H9 (cell line): ENCODE measurements at regions not wholly inside any gene's neighbourhood (a gene's known extent, or its start where the extent isn't known, plus 50 kb on each side); places are given as distances from the start of the nearest gene placed in this dataset.

Experiments used
- DNase-seq: peaks from one replicate; pipeline ENCODE4 v3.0.0-alpha.2; 2017
- H2AFZ ChIP-seq: one replicate; pipeline ENCODE4 v1.6.1; 2013; ENCODE audit warnings: mild to moderate bottlenecking, low read length, control low read depth, moderate library complexity
- H2AK5ac ChIP-seq: 2 replicates; pipeline ENCODE4 v1.6.1; 2013; ENCODE audit warnings: low read length, control low read depth, mixed read lengths; ENCODE audit not compliant: insufficient read length
- H2BK120ac ChIP-seq: one replicate; pipeline ENCODE4 v1.6.1; 2013; ENCODE audit warnings: low read depth, mild to moderate bottlenecking, low read length, control low read depth, inconsistent platforms; ENCODE audit not compliant: poor library complexity, severe bottlenecking
- H2BK12ac ChIP-seq: 2 replicates; pipeline ENCODE4 v1.6.1; 2013; ENCODE audit warnings: low read length, control low read depth, mixed read lengths, low read depth; ENCODE audit not compliant: insufficient read length
- H2BK15ac ChIP-seq: 2 replicates; pipeline ENCODE4 v1.6.1; 2013; ENCODE audit warnings: low read depth, low read length, control low read depth
- H2BK20ac ChIP-seq: one replicate; pipeline ENCODE4 v1.6.1; 2013; ENCODE audit warnings: low read depth, mild to moderate bottlenecking, low read length, control low read depth, inconsistent platforms; ENCODE audit not compliant: poor library complexity, severe bottlenecking
- H2BK5ac ChIP-seq: 2 replicates; pipeline ENCODE4 v1.6.1; 2013; ENCODE audit warnings: low read length, control low read depth, mixed read lengths; ENCODE audit not compliant: insufficient read length
- H3K14ac ChIP-seq: 2 replicates; pipeline ENCODE4 v1.6.1; 2013; ENCODE audit warnings: low read length, control low read depth; ENCODE audit not compliant: insufficient read depth
- H3K18ac ChIP-seq: 2 replicates; pipeline ENCODE4 v1.6.1; 2013; ENCODE audit warnings: low read depth, mild to moderate bottlenecking, mixed read lengths, low read length, control low read depth; ENCODE audit not compliant: insufficient read length
- H3K23ac ChIP-seq: 2 replicates; pipeline ENCODE4 v1.6.1; 2013; ENCODE audit warnings: low read length, control low read depth, mixed read lengths, low read depth; ENCODE audit not compliant: insufficient read length
- H3K23me2 ChIP-seq: 2 replicates; pipeline ENCODE4 v1.6.1; 2013; ENCODE audit warnings: low read depth, mild to moderate bottlenecking, mixed read lengths, low read length, control low read depth; ENCODE audit not compliant: insufficient read length, poor library complexity, severe bottlenecking
- H3K27ac ChIP-seq: 2 replicates; pipeline ENCODE4 v1.5.1; 2013; ENCODE audit warnings: low read length, control low read depth, mixed read lengths, low read depth; ENCODE audit not compliant: insufficient read length
- H3K27me3 ChIP-seq: 2 replicates; pipeline ENCODE4 v1.6.1; 2013; ENCODE audit warnings: low read length, control low read depth, inconsistent platforms; ENCODE audit not compliant: insufficient read depth
- H3K4ac ChIP-seq: 2 replicates; pipeline ENCODE4 v1.6.1; 2013; ENCODE audit warnings: low read depth, mild to moderate bottlenecking, control low read depth, inconsistent platforms, low read length, moderate library complexity
- H3K4me1 ChIP-seq: 2 replicates; pipeline ENCODE4 v1.6.1; 2013; ENCODE audit warnings: low read length, control low read depth, inconsistent platforms; ENCODE audit not compliant: insufficient read depth
- H3K4me2 ChIP-seq: 2 replicates; pipeline ENCODE4 v1.6.1; 2013; ENCODE audit warnings: low read length, control low read depth, mixed read lengths; ENCODE audit not compliant: insufficient read length, insufficient read depth
- H3K56ac ChIP-seq: 2 replicates; pipeline ENCODE4 v1.6.1; 2013; ENCODE audit warnings: low read depth, mild to moderate bottlenecking, mixed read lengths, low read length, control low read depth; ENCODE audit not compliant: insufficient read length
- H3K79me1 ChIP-seq: 2 replicates; pipeline ENCODE4 v1.6.1; 2013; ENCODE audit warnings: low read depth, mild to moderate bottlenecking, moderate library complexity, low read length, control low read depth, inconsistent platforms; ENCODE audit not compliant: insufficient read depth, poor library complexity, severe bottlenecking
- H3K79me2 ChIP-seq: 2 replicates; pipeline ENCODE4 v1.6.1; 2013; ENCODE audit warnings: low read length, control low read depth, inconsistent platforms; ENCODE audit not compliant: insufficient read depth
- H3K9ac ChIP-seq: 2 replicates; pipeline ENCODE4 v1.6.1; 2013; ENCODE audit warnings: low read length, control low read depth, mixed read lengths; ENCODE audit not compliant: insufficient read length; ENCODE audit errors: extremely low read depth
- H3K9me3 ChIP-seq: one replicate; pipeline ENCODE4 v1.6.1; 2013; ENCODE audit warnings: low read depth, low read length, inconsistent platforms; ENCODE audit not compliant: control insufficient read depth
- H3T11ph ChIP-seq: one replicate; pipeline ENCODE4 v1.6.1; 2013; ENCODE audit warnings: mild to moderate bottlenecking, low read length, control low read depth, inconsistent platforms
- H4K20me1 ChIP-seq: one replicate; pipeline ENCODE4 v1.6.1; 2013; ENCODE audit not compliant: control insufficient read depth, insufficient read length, insufficient read depth
- H4K5ac ChIP-seq: 2 replicates; pipeline ENCODE4 v1.6.1; 2013; ENCODE audit warnings: low read depth, mild to moderate bottlenecking, mixed read lengths, low read length, control low read depth; ENCODE audit not compliant: insufficient read length
- H4K8ac ChIP-seq: replicated peaks from 2 replicates; pipeline ENCODE4 v1.6.1; 2013; ENCODE audit warnings: low read length, control low read depth, mixed read lengths, low read depth; ENCODE audit not compliant: insufficient read length
- H4K91ac ChIP-seq: 2 replicates; pipeline ENCODE4 v1.6.1; 2013; ENCODE audit warnings: low read depth, mild to moderate bottlenecking, moderate library complexity, mixed read lengths, low read length, control low read depth; ENCODE audit not compliant: insufficient read length
- H3K27ac Mint-ChIP-seq, 3 experiments: 2 replicates in 2 of 3; 3 replicates in 1 of 3; pipeline ENCODE4 v1.8.0; 2020 to 2021; ENCODE audit warnings: mixed read lengths in 3 of 3, mild to moderate bottlenecking in 1 of 3, moderate library complexity in 1 of 3
- H3K27me3 Mint-ChIP-seq: 2 replicates; pipeline ENCODE4 v1.8.0; 2021; ENCODE audit warnings: low read depth, mild to moderate bottlenecking, moderate library complexity, mixed read lengths
- H3K36me3 Mint-ChIP-seq, 3 experiments: 2 replicates in 2 of 3; 3 replicates in 1 of 3; pipeline ENCODE4 v1.8.0; 2020 to 2021; ENCODE audit warnings: low read depth in 3 of 3, mixed read lengths in 3 of 3; ENCODE audit not compliant: insufficient read depth in 1 of 3
- H3K4me1 Mint-ChIP-seq, 2 experiments: 2 replicates each; pipeline ENCODE4 v1.8.0; 2020; ENCODE audit warnings: mixed read lengths in 2 of 2
- H3K4me3 Mint-ChIP-seq, 2 experiments: 2 replicates in 1 of 2; 3 replicates in 1 of 2; pipeline ENCODE4 v1.8.0; 2020 to 2021; ENCODE audit warnings: mild to moderate bottlenecking in 2 of 2, mixed read lengths in 2 of 2, moderate library complexity in 1 of 2
- H3K9me3 Mint-ChIP-seq, 2 experiments: 2 replicates in 1 of 2; 3 replicates in 1 of 2; pipeline ENCODE4 v1.8.0; 2020; ENCODE audit warnings: mild to moderate bottlenecking in 2 of 2, mixed read lengths in 2 of 2, moderate library complexity in 1 of 2
- WGBS: extraction: QIAGEN DNeasy Blood & Tissue Kit; methylation state at CpG from one replicate; pipeline ENCODE4 v1.1.7; 2013; ENCODE audit warnings: missing lambda C conversion rate, low lambda C conversion rate, mixed read lengths; ENCODE audit not compliant: insufficient read length; ENCODE audit errors: extremely low coverage; 5-methylcytosine and 5-hydroxymethylcytosine counted together
- TF ChIP-seq, protein P1 (sequence below): fragments of 200-600 bp; sonication (generic); conservative IDR thresholded peaks from 3 replicates; pipeline ENCODE4 v1.8.0; 2021; ENCODE audit warnings: antibody characterized with exemption, mild to moderate bottlenecking

DNA sequence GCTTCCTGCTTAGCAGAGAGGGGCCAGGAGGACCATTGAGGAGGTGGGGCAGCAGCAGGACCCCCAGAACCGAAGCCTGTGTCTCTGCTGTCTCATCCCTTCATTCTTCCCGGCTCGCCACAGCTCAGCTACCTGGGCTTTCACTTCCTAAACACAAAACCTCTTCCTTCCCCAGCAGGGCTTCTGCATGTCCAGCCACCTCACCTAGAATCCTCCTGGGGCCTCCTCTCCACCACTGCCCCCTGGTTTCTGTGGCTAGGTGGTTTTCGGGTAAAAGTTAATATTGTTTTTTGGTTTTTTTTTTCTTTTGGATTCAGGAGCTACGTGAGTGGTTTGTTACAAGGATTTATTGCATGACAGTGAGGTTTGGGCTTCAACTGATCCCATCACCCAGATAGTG is 61.8 kb upstream of the PABPC3 start:
- no peak overlapping the region for H3K27ac ChIP-seq
- H2AFZ ChIP-seq: no peak overlapping the region
- H2AK5ac ChIP-seq: no peak overlapping the region
- H3K79me1 ChIP-seq: no peaks in the 10 kb centered on the region
- no peaks in the 10 kb centered on the region for H3K27me3 ChIP-seq
- no peak overlapping the region for H4K5ac ChIP-seq
- H4K91ac ChIP-seq: no peak overlapping the region
- H3K9me3 Mint-ChIP-seq: no peaks in the 10 kb centered on the region
- no CpG with 5 or more reads among the region's 5 CpGs for WGBS
- no peak overlapping the region for H2BK12ac ChIP-seq
- H3K9ac ChIP-seq: no peak overlapping the region
- no peak overlapping the region for H3K4me3 Mint-ChIP-seq
- H3K56ac ChIP-seq: no peak overlapping the region
- no peak overlapping the region for H3K4me2 ChIP-seq
- H3K9me3 ChIP-seq: no peaks in the 10 kb centered on the region
- H3K23me2 ChIP-seq: peaks cover 3% of the 10 kb centered on the region
- no peak overlapping the region for H3K23ac ChIP-seq
- H3K4ac ChIP-seq: no peak overlapping the region
- TF ChIP-seq, protein P1, sequence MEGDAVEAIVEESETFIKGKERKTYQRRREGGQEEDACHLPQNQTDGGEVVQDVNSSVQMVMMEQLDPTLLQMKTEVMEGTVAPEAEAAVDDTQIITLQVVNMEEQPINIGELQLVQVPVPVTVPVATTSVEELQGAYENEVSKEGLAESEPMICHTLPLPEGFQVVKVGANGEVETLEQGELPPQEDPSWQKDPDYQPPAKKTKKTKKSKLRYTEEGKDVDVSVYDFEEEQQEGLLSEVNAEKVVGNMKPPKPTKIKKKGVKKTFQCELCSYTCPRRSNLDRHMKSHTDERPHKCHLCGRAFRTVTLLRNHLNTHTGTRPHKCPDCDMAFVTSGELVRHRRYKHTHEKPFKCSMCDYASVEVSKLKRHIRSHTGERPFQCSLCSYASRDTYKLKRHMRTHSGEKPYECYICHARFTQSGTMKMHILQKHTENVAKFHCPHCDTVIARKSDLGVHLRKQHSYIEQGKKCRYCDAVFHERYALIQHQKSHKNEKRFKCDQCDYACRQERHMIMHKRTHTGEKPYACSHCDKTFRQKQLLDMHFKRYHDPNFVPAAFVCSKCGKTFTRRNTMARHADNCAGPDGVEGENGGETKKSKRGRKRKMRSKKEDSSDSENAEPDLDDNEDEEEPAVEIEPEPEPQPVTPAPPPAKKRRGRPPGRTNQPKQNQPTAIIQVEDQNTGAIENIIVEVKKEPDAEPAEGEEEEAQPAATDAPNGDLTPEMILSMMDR: no peak
- H3T11ph ChIP-seq: no peak overlapping the region
- peaks cover 5 to 7% of the 10 kb centered on the region in 2 experiments for H3K4me1 Mint-ChIP-seq
- H3K27me3 Mint-ChIP-seq: peaks cover 2% of the 10 kb centered on the region; the same call in 1 of the 2 replicates
- H3K18ac ChIP-seq: no peak overlapping the region
- H2BK5ac ChIP-seq: no peak overlapping the region
- H4K20me1 ChIP-seq: no peaks in the 10 kb centered on the region
- no peak for DNase-seq
- no peak overlapping the region for H3K14ac ChIP-seq
- no peak overlapping the region for H2BK20ac ChIP-seq
- H2BK15ac ChIP-seq: no peak overlapping the region
- H4K8ac ChIP-seq: no peak overlapping the region
- H3K4me1 ChIP-seq: no peaks in the 10 kb centered on the region
- no peaks in the 10 kb centered on the region for H3K79me2 ChIP-seq
- H3K27ac Mint-ChIP-seq: no peak overlapping the region
- H2BK120ac ChIP-seq: no peak overlapping the region
- no peaks in the 10 kb centered on the region for H3K36me3 Mint-ChIP-seq
